ENCODE measurements at regions not wholly inside any gene's neighbourhood (a gene's known extent, or its start where the extent isn't known, plus 50 kb on each side); places are given as distances from the start of the nearest gene placed in this dataset.
A peak's percentile ranks its signal among the peaks of the same experiment; 100 is the strongest.

DNA sequence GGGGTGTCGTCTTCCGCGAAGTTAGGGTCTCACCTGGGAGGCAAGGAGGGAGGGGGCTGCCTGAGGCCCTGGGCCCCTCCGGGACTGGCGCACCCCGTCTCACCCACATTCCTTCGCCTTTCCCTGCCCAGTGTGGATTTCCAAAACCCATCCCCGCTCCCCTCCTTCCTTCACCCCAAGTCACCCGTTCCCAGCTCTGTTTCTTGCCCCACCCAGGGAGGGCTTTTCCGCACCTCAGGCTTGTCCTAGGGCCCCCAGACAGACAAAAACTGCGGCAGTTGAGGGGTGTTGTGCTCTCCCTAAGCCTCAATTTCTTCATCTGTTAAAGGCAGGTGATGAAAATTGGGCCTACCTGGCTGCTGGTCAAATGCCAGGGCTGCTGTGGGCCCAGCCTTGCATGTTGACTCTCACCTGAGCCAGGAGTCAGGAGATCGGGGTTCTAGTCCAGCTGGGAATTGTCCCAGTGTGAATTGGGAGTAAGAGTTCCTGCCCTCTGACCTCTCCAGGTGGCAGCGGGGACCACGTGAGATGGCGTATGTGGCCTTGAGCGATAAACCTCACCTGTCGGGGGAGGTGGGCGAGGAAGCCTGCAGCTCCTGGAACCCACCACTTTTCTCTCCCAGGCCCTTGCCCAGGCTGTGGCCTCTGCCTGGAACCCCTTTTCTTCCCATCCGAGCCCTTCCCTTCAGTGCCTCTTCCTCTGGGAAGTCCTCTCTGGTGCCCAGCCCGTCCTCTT lies 143.4 kb upstream of the IER5L start:
- DNase-seq, result no peak

DNA sequence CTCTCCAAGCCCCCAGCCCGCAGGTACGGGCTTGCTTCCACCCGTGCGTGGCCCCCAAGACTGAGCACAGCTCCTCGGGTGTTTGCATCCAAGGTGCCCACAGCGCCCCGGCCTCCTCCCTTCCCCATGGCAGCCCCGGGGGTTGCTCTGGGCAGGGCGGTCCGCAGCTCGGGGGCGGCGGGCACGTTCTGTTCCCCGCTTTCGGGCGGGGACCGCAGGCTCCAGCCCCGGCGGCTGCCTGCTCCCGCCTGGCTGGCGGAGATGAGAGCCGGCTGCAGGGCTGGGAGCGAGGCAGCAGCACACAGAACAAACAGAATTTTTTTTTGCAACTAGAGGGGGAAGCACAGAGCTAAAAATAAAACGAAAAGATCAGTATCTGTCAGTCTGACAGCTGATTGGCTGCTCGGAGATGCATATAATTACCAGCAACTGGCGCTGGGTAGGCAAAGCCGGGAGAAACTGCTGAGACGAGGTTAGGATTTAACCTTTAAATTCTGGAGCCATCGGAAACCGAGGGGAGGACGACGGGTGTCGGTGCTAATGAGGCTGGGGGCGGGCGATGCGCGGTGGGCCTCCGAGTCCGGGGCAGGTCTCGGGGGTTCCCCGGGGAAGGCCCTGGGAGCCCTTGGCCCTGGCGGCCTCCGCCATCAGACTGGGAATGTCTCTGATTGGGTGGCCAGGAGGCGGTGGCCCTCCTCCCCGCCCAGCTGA lies 142.7 kb upstream of the IER5L start:
- DNase-seq, result peak; percentile 31

DNA sequence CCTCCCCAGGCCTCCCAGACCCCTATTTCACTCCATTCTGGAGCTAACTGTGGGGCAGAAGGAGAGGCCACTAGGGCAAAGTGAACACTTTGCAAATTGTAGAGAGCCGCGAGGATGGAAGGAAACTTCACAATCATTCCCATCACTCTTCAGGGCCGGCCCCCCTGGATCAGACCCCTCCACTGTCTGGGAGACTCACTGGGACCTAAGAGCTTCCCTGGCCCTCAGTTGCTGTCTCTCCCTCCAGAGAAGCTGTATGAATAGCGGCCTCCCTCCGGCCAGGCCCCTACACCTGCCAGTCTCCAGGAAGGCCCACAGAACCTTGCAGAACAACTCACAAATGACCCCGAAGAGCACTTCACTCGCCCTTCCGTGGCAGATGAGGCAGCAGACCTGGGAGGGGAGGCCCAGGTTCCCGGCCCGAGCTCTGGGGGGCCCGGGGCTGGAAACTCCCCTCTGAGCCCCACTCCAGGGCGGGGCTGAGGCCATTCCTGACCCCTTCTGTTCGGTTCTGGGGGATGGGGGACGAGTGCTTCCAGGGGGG lies 141.9 kb upstream of the IER5L start:
- no peak for DNase-seq

DNA sequence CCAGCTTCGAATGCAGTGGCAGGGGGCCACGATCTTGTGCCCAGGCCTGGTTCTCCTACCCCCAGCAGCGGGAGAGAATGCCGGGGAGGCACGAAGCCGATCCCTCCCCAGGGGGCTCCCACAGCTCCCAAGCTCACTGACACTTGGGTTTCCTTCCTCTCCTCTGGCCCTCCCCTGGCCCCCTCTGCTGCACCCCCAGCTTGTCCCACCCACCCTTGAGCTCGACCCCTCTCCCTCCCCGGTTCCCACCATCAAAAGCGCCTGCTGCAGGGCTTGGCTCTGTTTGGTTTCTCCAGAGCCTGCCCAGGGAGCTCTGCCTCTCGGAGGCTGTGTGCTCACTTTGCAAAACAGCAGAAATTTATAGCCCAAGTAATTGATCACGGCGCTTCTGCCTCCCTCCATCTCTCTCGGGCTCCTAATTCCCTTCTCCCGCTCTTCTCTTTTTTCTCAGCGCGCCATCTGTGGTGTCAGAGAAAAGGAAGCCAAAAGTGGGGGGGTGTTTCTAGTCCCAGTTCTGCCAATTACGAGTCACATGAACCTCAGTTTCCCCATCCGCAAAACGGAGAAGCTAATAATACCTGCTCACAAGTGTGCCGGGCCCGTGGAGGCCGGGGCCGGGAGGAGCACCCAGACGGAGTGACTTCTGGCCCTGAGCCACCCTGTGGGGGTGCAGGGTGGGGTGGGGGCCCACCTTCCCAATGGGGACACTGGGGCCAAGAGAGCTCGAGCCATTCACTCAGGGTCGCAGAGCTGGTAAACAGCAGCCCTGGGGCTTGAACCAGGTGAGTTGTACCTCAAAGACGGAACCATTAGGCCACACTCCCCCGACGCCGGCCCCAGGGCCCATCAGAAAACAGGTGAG lies 141.2 kb upstream of the IER5L start:
- DNase-seq, result no peak

DNA sequence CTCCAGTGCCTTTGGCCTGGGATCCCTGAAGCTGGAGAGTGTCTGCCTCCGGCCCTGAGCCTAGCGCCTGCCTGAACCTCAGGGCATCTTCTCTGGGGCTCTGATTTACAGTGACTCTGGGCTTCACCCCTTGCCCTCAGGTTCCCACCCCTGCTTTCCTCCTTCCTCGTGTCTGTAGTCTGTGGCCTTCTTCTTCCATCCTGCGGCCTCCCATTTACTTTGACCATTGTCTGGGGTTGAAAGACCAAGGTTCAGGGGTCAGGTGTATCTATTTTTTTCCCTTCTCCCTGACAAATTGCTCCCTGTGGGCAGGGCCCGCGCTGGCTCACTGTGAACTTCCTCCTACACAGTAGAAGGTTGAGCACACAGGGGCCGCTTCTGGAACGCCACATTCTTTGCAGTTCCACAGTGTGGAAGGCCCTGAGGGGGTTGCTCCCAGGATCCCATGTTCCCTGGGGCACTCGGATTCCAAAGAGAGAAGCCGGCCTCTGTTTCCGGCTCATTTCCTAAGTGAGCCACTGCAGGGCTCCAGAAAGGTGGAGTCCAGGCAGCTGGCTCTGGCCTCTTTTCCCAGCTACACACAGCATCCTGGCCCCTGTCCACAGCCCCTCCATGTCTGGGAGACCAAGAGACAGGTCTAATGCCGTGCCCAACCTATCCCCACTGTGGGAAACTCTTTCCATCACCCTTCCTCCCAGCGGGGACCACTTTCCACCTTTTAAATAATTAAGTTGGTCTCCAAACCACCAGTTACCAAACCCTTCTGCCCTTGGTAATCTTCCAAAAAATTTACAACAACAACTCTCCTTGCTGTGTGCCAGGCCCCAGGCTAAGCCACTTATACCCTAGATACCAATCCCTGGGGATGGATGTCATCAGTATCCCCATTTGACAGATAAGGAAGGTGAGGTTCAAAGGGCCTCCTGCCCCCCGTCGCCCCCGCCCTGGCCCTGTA lies 140.3 kb upstream of the IER5L start:
- no peak for DNase-seq

DNA sequence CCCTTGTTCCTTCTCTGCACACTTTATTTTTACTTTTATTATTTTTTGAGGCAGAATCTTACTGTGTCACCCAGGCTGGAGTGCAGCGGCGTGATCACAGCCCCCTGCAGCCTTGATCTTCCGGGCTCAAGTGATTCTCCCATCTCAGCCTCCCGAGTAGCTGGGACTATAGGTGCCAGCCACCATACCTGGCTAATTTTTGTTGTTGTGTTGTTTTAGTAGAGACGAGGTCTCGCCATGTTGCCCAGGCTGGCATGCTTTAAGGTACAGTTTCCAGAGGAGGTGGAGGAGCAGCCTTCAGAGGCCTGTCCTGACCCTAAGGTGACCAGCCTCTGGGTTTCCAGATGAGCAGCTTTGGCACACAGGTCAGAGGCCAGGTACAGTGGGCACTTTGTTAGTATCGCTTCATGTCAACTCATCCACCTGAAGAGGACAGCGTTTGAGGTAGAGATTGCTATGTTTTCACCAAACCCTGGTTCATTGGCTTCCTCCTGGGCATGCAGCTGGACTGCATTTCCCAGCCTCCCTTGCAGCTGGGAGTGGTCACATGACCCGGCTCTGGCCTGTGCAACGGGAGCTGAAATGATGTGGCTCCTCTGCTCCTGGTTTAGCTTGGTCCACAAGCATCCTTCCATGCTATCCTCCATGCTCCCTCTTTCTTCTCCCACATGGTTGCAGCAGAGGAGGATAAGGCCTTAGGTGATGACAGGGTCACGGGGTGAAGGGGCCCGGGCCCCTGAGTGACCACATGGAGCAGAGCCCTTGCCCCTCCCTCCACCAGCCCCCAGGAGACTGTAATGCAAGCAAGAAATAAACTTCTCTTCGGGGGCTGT lies 139.3 kb upstream of the IER5L start:
- no peak for DNase-seq

DNA sequence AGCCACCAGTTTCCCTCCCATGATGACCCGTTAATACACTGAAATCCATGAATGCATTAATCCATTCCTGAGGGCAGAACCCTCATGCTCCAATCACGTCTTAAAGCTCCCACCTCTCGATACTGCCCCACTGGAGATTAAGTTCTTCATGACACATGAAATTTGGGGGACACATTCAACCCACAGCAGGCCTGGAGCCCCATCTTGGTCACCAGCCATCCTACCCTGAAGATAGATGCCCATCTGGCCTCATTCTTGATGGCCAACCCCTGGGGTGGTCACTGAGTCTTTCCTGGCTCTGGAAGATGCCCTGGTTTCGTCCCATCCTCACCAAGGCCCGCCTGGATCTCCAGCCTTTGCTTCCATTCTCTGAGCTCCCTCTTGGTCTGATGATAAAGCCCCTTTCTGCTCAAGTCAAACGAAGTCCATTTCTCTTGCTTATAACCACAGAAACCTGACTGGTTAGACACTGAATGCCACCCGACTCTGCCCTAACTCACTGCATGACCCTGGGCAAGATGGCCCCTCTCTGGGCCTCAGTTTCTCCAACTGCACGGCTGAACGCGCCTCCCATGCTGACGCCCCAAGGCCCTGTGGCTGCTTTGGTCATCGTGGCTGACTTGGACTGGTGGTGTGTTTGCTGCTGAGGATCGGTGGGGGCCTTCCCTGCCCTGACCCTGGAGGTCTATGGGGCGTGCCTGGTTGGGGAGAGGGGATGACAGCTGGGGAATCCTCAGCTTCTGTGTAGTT lies 138.4 kb upstream of the IER5L start:
- DNase-seq, result no peak

DNA sequence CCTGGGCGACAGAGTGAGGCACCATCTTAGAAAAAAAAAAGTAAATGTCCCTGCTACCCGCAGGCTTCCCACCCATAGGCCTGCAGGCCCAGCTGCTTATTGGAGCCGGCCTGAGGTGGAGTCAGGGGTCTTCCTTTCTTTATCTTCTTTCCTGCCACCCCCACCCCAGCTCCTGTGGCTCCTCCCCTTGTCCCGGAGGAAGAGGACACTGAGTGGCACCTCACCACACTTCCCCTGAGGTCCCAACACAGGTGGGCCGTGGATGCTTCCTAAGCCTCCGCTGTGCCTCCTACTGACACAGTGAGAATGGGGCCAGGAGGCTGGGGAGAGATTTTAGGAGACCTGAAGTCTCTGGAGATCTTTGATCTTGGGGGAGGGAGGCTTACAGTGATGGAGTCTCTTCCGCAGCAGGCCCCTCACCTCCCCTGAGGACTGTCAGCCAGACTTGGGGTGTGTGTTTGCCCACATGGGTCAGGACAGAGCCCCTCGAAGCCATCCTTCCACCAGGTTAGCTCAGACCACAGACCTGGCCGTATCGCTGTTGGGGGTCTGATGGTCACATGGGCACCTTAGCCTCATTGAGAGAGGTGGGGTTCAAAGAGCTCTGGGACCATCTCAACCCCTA lies 135.4 kb upstream of the IER5L start:
- no peak for DNase-seq

DNA sequence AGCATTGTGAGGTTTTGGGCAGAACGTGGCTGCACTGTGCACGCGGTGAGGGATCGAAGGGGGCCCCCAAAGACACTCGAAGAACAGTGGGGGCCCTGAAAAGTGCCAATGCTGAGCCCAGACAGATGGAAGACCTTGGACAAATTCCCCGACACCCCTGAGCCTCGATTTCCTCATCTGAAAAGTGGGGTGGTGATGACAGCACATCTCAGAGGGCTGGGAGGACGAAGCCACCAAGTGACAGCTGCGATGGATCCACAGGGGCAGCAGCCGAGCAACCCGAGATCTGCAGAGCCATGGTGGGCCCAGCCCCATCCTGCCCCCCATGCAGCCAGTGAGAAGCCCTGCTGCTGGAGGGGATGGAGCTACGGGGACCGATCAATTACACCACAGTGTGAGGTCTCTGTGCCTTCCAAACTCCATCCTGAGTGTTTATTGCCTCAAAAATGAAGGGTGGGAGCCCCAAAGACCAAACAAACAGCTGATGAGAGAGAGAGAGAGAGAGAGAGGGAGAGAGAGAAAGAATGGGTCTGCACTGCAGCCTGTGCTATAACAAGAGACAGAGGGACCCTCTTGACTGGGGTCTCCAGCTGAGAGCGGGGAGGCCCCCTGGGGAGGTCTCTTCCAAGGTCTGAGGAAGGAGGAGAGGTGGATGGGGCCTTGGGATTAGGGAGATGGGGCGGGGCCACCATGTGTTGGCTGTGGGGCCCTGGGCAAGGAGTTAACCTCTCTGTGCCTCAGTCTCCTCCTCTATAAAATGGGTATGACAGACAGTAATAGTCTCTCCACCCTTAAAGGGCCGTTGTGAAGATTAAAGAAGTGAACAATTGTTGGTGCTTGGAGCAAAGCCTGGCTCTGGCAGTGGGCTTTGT lies 134.4 kb upstream of the IER5L start:
- no peak for DNase-seq

DNA sequence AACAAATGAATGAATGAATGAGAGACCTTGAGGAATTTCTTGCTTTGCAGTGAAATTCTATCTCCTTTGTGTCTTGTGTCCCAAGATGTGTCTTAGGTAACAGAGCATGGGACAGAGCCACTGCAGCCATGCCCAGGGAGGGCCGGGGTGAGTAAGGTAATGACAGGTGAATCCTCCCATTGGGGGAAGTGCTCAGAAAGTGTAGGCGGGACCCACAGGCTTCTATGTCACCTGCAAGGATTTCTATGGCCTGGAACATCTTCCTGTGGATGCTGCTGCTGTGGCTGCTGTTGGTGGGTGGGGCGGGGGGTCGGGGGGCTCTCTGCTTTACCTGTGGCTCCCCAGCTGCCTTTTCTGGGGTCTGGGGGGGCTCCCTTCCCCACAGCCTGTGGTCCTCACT lies 133.6 kb upstream of the IER5L start:
- DNase-seq, result no peak

DNA sequence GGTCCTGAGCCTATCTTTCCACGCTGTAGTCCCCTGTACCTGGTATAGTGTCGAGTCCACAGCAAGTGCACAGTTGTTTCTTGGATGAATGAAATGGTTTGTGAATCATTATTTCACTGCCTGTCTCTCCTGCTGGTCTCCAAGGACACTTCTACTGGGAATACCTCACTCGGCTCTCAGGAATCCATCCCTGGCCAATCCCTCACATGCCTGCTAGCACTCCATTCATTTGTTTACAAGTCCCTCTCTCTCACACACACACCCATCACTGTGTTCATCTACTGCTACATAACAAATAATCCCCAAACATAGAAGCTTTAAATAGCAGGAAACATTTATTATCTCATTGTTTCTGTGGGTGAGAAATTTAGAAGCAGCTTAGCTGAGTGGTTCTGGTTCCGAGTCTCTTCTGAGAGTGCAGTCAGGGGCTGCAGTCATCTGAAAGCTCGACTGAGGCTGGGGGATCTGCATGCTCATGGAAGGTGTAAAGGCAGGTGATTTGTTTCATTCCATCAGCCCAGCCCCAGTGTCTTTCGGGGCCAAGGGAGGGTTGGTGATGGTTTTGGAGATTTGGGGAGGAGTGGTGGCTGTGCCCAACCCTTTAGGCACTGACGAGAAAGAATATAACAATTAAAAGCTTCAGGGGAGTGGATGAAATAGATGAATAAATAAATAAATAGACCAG lies 132.7 kb upstream of the IER5L start:
- no peak for DNase-seq

DNA sequence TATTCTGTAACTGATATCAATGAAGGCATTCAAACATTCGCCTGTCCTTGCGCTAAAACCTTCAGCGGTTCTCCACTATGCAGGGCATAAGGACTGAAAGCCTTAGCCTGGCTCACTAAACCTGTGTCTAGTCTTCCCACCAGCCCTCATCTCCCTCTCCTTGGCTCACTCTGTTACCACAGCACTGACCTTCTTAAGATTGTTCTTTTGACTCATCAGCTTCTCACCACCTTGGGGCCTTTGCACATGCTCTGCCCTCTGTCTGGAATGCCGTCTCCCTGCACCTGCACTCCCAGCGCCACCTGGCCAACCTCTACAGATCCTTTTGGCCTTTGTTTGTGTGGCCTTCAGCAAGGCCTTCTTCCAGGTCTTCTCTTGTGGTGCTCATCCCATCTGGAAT lies 131.8 kb upstream of the IER5L start:
- no peak for DNase-seq

DNA sequence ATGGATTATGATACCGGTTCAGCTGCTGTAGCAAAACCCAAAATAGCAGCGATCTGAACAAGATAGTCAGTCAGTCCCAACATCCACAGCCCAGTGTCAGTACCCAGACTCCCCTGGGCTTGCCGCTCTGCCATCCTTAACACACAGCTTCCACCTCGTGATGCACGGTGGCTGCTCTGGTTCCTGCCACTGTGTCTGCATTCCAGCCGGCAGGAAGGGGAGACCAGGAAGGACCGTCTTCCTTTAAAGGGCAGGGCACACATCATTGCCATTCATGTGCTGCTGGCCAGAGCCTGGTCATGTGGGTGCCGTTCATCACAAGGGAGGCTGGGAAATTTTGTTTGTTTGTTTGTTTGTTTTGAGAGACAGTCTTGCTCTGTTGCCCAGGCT lies 131.0 kb upstream of the IER5L start:
- no peak for DNase-seq

DNA sequence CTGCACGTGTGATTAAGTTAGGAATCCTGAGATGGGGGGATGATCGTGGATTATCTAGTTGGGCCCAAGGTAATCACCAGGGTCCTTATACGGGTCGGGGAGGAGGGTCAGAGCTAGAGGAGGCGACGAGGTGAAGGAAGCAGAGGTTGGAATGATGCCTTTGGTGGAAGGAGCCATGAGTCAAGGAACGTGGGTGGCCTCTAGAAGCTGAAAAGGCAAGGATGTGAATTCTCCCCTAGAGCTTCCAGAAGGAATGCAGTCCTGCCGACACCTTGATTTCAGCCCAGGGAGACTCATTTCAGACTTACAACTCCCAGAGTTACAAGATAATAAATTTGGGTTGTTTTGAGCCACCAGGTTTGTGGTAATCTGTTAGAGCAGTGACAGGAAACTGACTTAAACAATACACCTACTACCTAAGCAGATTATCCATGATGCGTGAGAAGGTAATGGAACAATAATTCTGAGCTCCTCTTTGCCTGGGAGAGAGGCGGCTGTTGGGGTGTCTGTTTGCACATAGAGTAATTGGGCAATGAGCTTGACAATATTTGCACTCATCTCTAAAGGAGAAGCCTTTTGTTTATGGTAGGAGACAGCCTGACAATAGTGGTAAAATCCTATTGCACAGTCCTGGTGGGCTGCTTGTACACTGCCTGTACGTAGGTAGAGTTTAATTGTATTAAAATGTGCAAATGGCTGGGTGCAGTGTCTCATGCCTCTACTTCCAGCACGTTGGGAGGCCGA lies 129.3 kb upstream of the IER5L start:
- no peak for DNase-seq

DNA sequence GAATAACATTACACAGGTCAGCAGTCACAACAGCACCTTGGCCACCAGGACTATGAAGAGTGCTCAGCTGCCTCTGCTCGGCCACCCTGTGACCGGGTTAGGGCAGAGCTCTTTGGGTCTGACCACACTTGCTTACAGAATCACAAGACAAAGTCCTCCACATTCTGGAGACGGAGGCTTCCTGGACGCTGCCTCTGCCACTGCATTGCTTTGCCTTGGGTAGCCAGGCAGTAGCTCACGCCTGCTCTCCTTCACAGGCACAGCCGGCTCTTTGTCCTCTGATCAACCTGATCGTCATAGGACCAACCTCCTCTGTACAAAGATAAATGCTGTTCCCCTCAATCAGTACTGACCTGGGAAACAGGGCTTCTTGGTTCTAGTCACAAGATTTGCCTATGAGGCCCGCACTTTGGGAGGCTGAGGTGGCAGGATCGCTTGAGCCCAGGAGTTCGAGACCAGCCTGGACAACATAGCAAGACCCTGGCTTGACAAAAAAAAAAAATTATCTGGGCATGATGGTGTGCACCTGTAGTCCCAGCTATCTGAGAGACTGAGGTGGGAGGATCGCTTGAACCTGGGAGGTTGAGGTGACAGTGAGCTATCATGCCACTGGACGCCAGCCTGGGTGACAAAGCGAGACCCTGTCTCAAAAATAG lies 128.4 kb upstream of the IER5L start:
- no peak for DNase-seq

DNA sequence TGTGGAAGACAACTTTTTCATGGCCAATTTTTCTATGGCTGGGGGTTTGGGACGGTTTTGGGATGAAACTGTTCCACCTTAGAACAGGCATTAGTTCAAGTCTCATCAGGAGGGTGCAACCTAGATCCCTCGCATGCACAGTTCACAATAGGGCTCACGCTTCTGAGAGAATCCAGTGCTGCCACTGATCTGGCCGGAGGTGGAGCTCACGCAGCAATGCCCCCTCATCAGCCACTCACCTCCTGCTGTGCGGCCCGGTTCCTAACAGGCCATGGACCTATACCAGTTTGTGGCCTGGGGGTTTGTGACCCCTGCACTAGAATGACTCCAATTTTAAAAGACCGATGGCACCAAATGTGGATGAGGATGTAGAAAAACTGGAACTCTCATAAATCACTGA lies 127.2 kb upstream of the IER5L start:
- no peak for DNase-seq

DNA sequence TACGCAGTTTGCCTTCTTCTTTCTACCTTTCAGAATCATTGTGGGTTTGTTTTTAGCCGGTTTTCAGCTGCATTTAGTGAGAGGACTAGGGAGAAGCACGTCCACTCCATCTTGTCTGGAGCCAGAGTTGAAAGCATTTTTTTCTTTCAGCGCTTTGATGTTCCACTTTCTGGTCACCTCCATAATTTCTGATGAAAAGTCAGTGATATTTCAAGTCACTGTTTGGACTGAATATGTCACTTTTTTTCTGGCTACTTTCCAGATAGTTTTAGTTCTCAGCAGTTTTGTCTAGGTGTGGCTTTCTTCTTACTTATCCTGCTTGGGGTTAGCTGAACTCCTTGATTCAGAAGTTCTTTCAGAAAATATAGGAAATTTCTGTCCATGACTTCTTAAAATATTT lies 123.9 kb upstream of the IER5L start:
- DNase-seq, result no peak
